ENCODE measurements at regions not wholly inside any gene's neighbourhood (a gene's known extent, or its start where the extent isn't known, plus 50 kb on each side); places are given as distances from the start of the nearest gene placed in this dataset.

DNA sequence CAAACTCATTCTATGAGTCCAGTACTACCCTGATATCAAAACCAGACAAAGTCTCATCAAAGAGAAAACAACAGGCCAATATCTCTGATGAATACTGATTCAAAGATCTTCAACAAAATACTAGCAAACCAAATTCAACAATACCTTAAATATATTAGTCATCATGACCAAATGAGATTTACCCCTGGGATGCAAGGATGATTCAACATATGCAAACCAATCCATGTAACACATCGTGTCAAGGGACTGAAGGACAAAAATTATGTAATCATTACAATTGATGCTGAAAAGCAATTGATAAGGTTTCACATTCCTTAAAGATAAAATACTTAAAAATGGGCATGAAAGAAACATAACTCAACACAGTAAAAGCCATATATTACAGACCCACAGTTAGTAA, 1476.9 kb downstream of the SI start:
- Histone ChIP-seq H3K4me3 (ENCODE audit: low read length) (no peak overlapping the region), H3K4me2 (ENCODE audit: low read length) (no peak overlapping the region), H3K36me3 (ENCODE audit: control insufficient read depth, low read length) (no peaks in the 10 kb centered on the region), H3K27ac (ENCODE audit: low read depth, low read length) (no peak overlapping the region), H4K20me1 (ENCODE audit: control insufficient read depth, insufficient read depth, low read depth, low read length) (no peaks in the 10 kb centered on the region), H3K27me3 (ENCODE audit: control insufficient read depth, low read length) (no peaks in the 10 kb centered on the region), H3K4me1 (ENCODE audit: control insufficient read depth, low read length) (no peaks in the 10 kb centered on the region), H3K79me2 (ENCODE audit: control insufficient read depth, low read length) (no peaks in the 10 kb centered on the region), H3K9me3 (ENCODE audit: control insufficient read depth, insufficient read depth, low read length) (no peaks in the 10 kb centered on the region), H3F3A (ENCODE audit: control insufficient read depth, insufficient read depth) (no peaks in the 10 kb centered on the region), H3K9me2 (replicated peaks; ENCODE audit: control insufficient read depth, low read length) (no peaks in the 10 kb centered on the region)
- TF ChIP-seq, protein P1, sequence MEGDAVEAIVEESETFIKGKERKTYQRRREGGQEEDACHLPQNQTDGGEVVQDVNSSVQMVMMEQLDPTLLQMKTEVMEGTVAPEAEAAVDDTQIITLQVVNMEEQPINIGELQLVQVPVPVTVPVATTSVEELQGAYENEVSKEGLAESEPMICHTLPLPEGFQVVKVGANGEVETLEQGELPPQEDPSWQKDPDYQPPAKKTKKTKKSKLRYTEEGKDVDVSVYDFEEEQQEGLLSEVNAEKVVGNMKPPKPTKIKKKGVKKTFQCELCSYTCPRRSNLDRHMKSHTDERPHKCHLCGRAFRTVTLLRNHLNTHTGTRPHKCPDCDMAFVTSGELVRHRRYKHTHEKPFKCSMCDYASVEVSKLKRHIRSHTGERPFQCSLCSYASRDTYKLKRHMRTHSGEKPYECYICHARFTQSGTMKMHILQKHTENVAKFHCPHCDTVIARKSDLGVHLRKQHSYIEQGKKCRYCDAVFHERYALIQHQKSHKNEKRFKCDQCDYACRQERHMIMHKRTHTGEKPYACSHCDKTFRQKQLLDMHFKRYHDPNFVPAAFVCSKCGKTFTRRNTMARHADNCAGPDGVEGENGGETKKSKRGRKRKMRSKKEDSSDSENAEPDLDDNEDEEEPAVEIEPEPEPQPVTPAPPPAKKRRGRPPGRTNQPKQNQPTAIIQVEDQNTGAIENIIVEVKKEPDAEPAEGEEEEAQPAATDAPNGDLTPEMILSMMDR (IDR thresholded peaks at IDR 0.05; ENCODE audit: low read depth, low read length, poor library complexity, severe bottlenecking), result no peak
- TF ChIP-seq EZH2phosphoT487 (IDR thresholded peaks at IDR 0.05; ENCODE audit: borderline replicate concordance, low read length), result no peak

DNA sequence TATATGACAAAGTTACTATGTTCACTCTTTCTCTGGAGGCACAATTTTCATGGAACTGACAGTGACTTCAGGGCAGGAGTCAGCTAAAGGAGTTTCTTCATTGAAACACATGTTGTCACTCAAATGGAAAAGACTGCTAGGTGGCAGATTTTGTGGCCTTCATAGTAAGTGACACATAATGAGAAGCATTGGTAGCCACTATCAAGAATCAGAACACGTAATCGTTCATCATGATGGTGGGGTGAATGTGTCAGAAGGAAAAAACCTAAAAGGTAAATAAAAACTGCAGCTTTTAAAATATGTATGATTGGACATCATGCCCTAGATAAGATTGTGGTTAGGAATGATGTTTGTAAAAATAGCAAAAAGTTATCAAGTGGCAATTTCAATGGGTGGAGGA, 1491.0 kb downstream of the SI start:
- Histone ChIP-seq H3K4me1 (ENCODE audit: control insufficient read depth, low read length) (no peaks in the 10 kb centered on the region), H3F3A (ENCODE audit: control insufficient read depth, insufficient read depth) (no peaks in the 10 kb centered on the region), H3K27ac (ENCODE audit: low read depth, low read length) (no peak overlapping the region), H3K9me3 (ENCODE audit: control insufficient read depth, insufficient read depth, low read length) (no peaks in the 10 kb centered on the region; the same call in 1 of the 2 replicates), H3K36me3 (ENCODE audit: control insufficient read depth, low read length) (no peaks in the 10 kb centered on the region), H3K79me2 (ENCODE audit: control insufficient read depth, low read length) (no peaks in the 10 kb centered on the region), H3K9me2 (replicated peaks; ENCODE audit: control insufficient read depth, low read length) (no peaks in the 10 kb centered on the region), H3K27me3 (ENCODE audit: control insufficient read depth, low read length) (no peaks in the 10 kb centered on the region), H3K4me3 (ENCODE audit: low read length) (no peak overlapping the region), H4K20me1 (ENCODE audit: control insufficient read depth, insufficient read depth, low read depth, low read length) (no peaks in the 10 kb centered on the region), H3K4me2 (ENCODE audit: low read length) (no peak overlapping the region)
- no peak for TF ChIP-seq EZH2phosphoT487 (IDR thresholded peaks at IDR 0.05; ENCODE audit: borderline replicate concordance, low read length)
- TF ChIP-seq, protein P1 (IDR thresholded peaks at IDR 0.05; ENCODE audit: low read depth, low read length, poor library complexity, severe bottlenecking), result no peak

DNA sequence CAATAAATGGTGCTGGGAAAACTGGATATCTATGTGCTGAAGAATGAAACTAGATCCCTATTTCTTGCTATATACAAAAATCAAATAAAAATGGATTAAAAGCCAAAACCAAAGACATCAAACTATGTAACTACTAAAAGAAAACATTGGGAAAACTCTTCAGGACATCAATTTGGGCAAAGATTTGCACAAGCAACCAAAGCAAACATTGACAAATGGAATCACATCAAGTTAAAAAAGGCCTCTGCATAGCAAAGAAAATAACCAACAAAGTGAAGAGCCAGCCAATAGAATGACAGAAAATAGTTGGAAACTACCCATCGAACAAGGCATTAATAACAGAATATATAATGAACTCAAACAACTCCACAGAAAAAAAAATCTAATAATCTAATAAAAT, 1495.3 kb downstream of the SI start:
- Histone ChIP-seq H3K9me2 (replicated peaks; ENCODE audit: control insufficient read depth, low read length) (no peaks in the 10 kb centered on the region), H3K27ac (ENCODE audit: low read depth, low read length) (no peak overlapping the region), H3K36me3 (ENCODE audit: control insufficient read depth, low read length) (no peaks in the 10 kb centered on the region), H3K4me2 (ENCODE audit: low read length) (no peak overlapping the region), H3K4me1 (ENCODE audit: control insufficient read depth, low read length) (no peaks in the 10 kb centered on the region), H4K20me1 (ENCODE audit: control insufficient read depth, insufficient read depth, low read depth, low read length) (no peaks in the 10 kb centered on the region), H3K4me3 (ENCODE audit: low read length) (no peak overlapping the region), H3K79me2 (ENCODE audit: control insufficient read depth, low read length) (no peaks in the 10 kb centered on the region), H3K27me3 (ENCODE audit: control insufficient read depth, low read length) (no peaks in the 10 kb centered on the region), H3K9me3 (ENCODE audit: control insufficient read depth, insufficient read depth, low read length) (no peaks in the 10 kb centered on the region; the same call in 1 of the 2 replicates), H3F3A (ENCODE audit: control insufficient read depth, insufficient read depth) (no peaks in the 10 kb centered on the region)
- no peak for TF ChIP-seq EZH2phosphoT487 (IDR thresholded peaks at IDR 0.05; ENCODE audit: borderline replicate concordance, low read length)
- TF ChIP-seq, protein P1 (IDR thresholded peaks at IDR 0.05; ENCODE audit: low read depth, low read length, poor library complexity, severe bottlenecking), result no peak

DNA sequence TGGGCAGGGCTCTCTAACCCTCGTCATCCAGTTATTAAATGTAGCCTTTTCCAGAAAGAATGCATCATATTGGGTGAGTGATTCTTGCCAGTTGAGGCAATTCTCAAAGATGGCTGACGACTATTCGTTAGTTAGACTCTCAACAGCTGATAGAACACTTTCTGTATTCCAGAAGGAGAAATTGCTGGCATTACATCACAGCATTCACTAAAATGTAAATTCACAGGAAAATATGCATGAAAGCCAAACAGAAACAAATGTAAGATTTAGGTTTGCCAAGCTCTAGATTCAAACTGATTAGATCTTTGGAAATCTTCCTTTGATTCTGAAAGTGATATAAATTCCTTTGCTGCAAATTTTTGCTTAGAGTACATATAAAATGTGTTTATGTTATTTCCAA, 1501.0 kb downstream of the SI start:
- H3K4me1 ChIP-seq (ENCODE audit: control insufficient read depth, low read length), result no peaks in the 10 kb centered on the region
- no peak overlapping the region for H3K4me2 ChIP-seq (ENCODE audit: low read length)
- H3K27me3 ChIP-seq (ENCODE audit: control insufficient read depth, low read length), result no peaks in the 10 kb centered on the region
- no peak overlapping the region for H3K4me3 ChIP-seq (ENCODE audit: low read length)
- no peaks in the 10 kb centered on the region for H3K9me2 ChIP-seq (replicated peaks; ENCODE audit: control insufficient read depth, low read length)
- H4K20me1 ChIP-seq (ENCODE audit: control insufficient read depth, insufficient read depth, low read depth, low read length), result no peaks in the 10 kb centered on the region
- H3K79me2 ChIP-seq (ENCODE audit: control insufficient read depth, low read length), result no peaks in the 10 kb centered on the region
- no peaks in the 10 kb centered on the region for H3K36me3 ChIP-seq (ENCODE audit: control insufficient read depth, low read length)
- H3K9me3 ChIP-seq (ENCODE audit: control insufficient read depth, insufficient read depth, low read length), result no peaks in the 10 kb centered on the region
- H3F3A ChIP-seq (ENCODE audit: control insufficient read depth, insufficient read depth), result no peaks in the 10 kb centered on the region
- no peak for TF ChIP-seq EZH2phosphoT487 (IDR thresholded peaks at IDR 0.05; ENCODE audit: borderline replicate concordance, low read length)
- TF ChIP-seq, protein P1 (IDR thresholded peaks at IDR 0.05; ENCODE audit: low read depth, low read length, poor library complexity, severe bottlenecking), result no peak
- H3K27ac ChIP-seq (ENCODE audit: low read depth, low read length), result no peak overlapping the region

Data from DOHH2 (cell line).